ENCODE measurements at regions not wholly inside any gene's neighbourhood (a gene's known extent, or its start where the extent isn't known, plus 50 kb on each side); places are given as distances from the start of the nearest gene placed in this dataset.

GRCh38 chr3:150174179-150174578 is 203.5 kb upstream of the PFN2 start:
- no peak for TF ChIP-seq POLR2AphosphoS5 (IDR thresholded peaks at IDR 0.05)
- TF ChIP-seq POLR2A (IDR thresholded peaks at IDR 0.05), result no peak
- no peak for TF ChIP-seq CTCF (IDR thresholded peaks at IDR 0.05)
